Astrocyte (in vitro differentiated cells and primary cell): ENCODE measurements at regions not wholly inside any gene's neighbourhood (a gene's known extent, or its start where the extent isn't known, plus 50 kb on each side); places are given as distances from the start of the nearest gene placed in this dataset.

Source experiments
- DNase-seq: peaks from one replicate; pipeline ENCODE4 v3.0.0-alpha.2; 2010; ENCODE audit warnings: low read depth
- FAIRE-seq: peaks from 2 replicates; lab custom pipeline; 2011; peaks lifted over from hg19 to GRCh38; lab: Jason Lieb, UNC
- H2AFZ ChIP-seq: 2 replicates; pipeline ENCODE4 v1.6.0; 2012; ENCODE audit warnings: low read depth, low read length, inconsistent platforms
- H3K27ac ChIP-seq: 2 replicates; pipeline ENCODE4 v1.5.1; 2011; ENCODE audit warnings: low read depth, low read length, inconsistent platforms
- H3K27me3 ChIP-seq: 2 replicates; pipeline ENCODE4 v1.6.0; 2011; ENCODE audit warnings: low read length, inconsistent platforms; ENCODE audit not compliant: insufficient read depth
- H3K36me3 ChIP-seq: 2 replicates; pipeline ENCODE4 v1.5.1; 2011; ENCODE audit warnings: low read length, inconsistent platforms; ENCODE audit not compliant: insufficient read depth
- H3K4me1 ChIP-seq: 2 replicates; pipeline ENCODE4 v1.5.1; 2011; ENCODE audit warnings: low read length, inconsistent platforms; ENCODE audit not compliant: insufficient read depth
- H3K4me2 ChIP-seq: 2 replicates; pipeline ENCODE4 v1.6.0; 2012; ENCODE audit warnings: low read length, inconsistent platforms
- H3K4me3 ChIP-seq: 2 replicates; pipeline ENCODE4 v1.5.1; 2011; ENCODE audit warnings: low read depth, mild to moderate bottlenecking, low read length, inconsistent platforms; ENCODE audit not compliant: insufficient read depth
- H3K79me2 ChIP-seq: 2 replicates; pipeline ENCODE4 v1.6.0; 2012; ENCODE audit warnings: mild to moderate bottlenecking, low read length, inconsistent platforms; ENCODE audit not compliant: insufficient read depth
- H3K9ac ChIP-seq: 2 replicates; pipeline ENCODE4 v1.6.0; 2012; ENCODE audit warnings: mild to moderate bottlenecking, low read length, inconsistent platforms
- H3K9me3 ChIP-seq: 2 replicates; pipeline ENCODE4 v1.5.1; 2012; ENCODE audit warnings: low read depth, mild to moderate bottlenecking, low read length, inconsistent platforms; ENCODE audit not compliant: insufficient read depth
- H4K20me1 ChIP-seq: 2 replicates; pipeline ENCODE4 v1.6.0; 2012; ENCODE audit warnings: low read length, inconsistent platforms; ENCODE audit not compliant: insufficient read depth
- H3K27ac Mint-ChIP-seq: one replicate; pipeline ENCODE4 v1.8.0; 2021; ENCODE audit warnings: mild to moderate bottlenecking, mixed read lengths; ENCODE audit not compliant: unreplicated experiment
- H3K27me3 Mint-ChIP-seq: one replicate; pipeline ENCODE4 v1.8.0; 2021; ENCODE audit warnings: low read depth, mixed read lengths; ENCODE audit not compliant: unreplicated experiment
- H3K36me3 Mint-ChIP-seq: one replicate; pipeline ENCODE4 v1.8.0; 2021; ENCODE audit warnings: low read depth, mixed read lengths; ENCODE audit not compliant: unreplicated experiment
- H3K4me1 Mint-ChIP-seq: one replicate; pipeline ENCODE4 v1.8.0; 2021; ENCODE audit warnings: low read depth, mixed read lengths; ENCODE audit not compliant: unreplicated experiment
- H3K4me3 Mint-ChIP-seq: one replicate; pipeline ENCODE4 v1.8.0; 2021; ENCODE audit warnings: mild to moderate bottlenecking, moderate library complexity, mixed read lengths; ENCODE audit not compliant: unreplicated experiment
- H3K9me3 Mint-ChIP-seq: one replicate; pipeline ENCODE4 v1.8.0; 2021; ENCODE audit warnings: mild to moderate bottlenecking, mixed read lengths; ENCODE audit not compliant: unreplicated experiment
- EZH2 ChIP-seq: IDR thresholded peaks from 2 replicates; pipeline ENCODE4 v1.6.1; 2012; ENCODE audit warnings: mild to moderate bottlenecking, low read length, inconsistent platforms; ENCODE audit not compliant: insufficient read depth
- TF ChIP-seq, protein P1 (sequence below): IDR thresholded peaks from 2 replicates; pipeline ENCODE4 v1.5.1; 2011; ENCODE audit warnings: low read depth, mild to moderate bottlenecking, inconsistent platforms, low read length, moderate library complexity; ENCODE audit not compliant: insufficient read depth

DNA sequence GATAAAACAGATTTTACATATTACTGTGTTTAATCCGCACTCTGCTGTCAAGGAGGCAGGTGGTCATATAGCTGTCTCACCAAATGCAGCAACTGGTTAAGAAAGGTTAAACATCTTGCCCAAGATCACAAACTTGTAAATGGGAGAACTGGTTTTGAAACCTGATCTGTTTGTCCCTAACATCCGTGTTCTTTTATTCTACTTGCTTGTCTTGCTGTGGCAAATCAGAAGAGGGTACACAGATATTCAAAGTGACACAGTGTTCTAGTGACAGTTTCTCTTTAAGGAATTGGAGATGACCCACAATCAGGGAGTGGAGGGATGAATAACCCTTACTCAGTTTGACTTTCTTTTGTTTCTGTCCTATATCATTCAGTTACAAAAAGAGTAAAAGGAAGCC is 83.0 kb upstream of the SGK1 start:
- H3K36me3 Mint-ChIP-seq, result no peaks in the 10 kb centered on the region
- no peaks in the 10 kb centered on the region for H3K4me1 ChIP-seq
- H3K9me3 Mint-ChIP-seq, result no peaks in the 10 kb centered on the region
- no peaks in the 10 kb centered on the region for H3K9me3 ChIP-seq
- no peak overlapping the region for H3K4me3 ChIP-seq
- no peak overlapping the region for H3K4me2 ChIP-seq
- H3K27ac ChIP-seq, result no peak overlapping the region
- H2AFZ ChIP-seq, result no peak overlapping the region
- H3K27me3 ChIP-seq, result no peaks in the 10 kb centered on the region
- no peak overlapping the region for H3K4me3 Mint-ChIP-seq
- peaks cover 8% of the 10 kb centered on the region for H3K4me1 Mint-ChIP-seq
- no peak for DNase-seq
- TF ChIP-seq, protein P1, sequence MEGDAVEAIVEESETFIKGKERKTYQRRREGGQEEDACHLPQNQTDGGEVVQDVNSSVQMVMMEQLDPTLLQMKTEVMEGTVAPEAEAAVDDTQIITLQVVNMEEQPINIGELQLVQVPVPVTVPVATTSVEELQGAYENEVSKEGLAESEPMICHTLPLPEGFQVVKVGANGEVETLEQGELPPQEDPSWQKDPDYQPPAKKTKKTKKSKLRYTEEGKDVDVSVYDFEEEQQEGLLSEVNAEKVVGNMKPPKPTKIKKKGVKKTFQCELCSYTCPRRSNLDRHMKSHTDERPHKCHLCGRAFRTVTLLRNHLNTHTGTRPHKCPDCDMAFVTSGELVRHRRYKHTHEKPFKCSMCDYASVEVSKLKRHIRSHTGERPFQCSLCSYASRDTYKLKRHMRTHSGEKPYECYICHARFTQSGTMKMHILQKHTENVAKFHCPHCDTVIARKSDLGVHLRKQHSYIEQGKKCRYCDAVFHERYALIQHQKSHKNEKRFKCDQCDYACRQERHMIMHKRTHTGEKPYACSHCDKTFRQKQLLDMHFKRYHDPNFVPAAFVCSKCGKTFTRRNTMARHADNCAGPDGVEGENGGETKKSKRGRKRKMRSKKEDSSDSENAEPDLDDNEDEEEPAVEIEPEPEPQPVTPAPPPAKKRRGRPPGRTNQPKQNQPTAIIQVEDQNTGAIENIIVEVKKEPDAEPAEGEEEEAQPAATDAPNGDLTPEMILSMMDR, result no peak
- no peak overlapping the region for H3K27ac Mint-ChIP-seq
- no peaks in the 10 kb centered on the region for H3K27me3 Mint-ChIP-seq
- H3K36me3 ChIP-seq, result no peaks in the 10 kb centered on the region
- no peak for FAIRE-seq
- H4K20me1 ChIP-seq, result no peaks in the 10 kb centered on the region
- H3K79me2 ChIP-seq, result no peaks in the 10 kb centered on the region
- H3K9ac ChIP-seq, result no peak overlapping the region

DNA sequence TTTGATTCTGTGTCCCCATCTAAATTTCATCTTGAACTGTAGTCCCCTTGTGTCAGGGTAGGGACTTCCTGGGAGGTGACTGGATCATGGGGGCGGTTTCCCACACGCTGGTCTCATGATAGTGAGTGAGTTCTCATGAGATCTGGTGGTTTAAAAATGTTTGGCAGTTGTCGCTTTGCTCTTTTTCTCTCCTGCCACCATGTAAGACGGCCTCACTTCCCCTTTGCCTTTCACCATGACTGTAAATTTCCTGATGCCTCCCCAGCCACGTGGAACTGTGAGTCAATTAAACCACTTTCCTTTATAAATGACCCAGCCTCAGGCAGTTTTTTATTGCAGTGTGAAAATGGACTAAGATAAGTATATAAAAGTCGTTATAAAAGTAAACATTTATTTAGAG is 80.5 kb upstream of the SGK1 start:
- no peak for FAIRE-seq
- H3K9ac ChIP-seq, result no peak overlapping the region
- no peaks in the 10 kb centered on the region for H3K36me3 ChIP-seq
- no peaks in the 10 kb centered on the region for H4K20me1 ChIP-seq
- no peak for TF ChIP-seq EZH2
- TF ChIP-seq, protein P1, result no peak
- no peaks in the 10 kb centered on the region for H3K4me1 ChIP-seq
- H3K4me3 Mint-ChIP-seq, result no peak overlapping the region
- no peaks in the 10 kb centered on the region for H3K9me3 Mint-ChIP-seq
- no peak for DNase-seq
- H3K4me1 Mint-ChIP-seq, result peaks cover 6% of the 10 kb centered on the region
- H3K36me3 Mint-ChIP-seq, result peaks cover 2% of the 10 kb centered on the region
- no peaks in the 10 kb centered on the region for H3K27me3 Mint-ChIP-seq
- H3K4me3 ChIP-seq, result no peak overlapping the region
- H3K79me2 ChIP-seq, result no peaks in the 10 kb centered on the region
- H3K9me3 ChIP-seq, result no peaks in the 10 kb centered on the region
- H3K27ac Mint-ChIP-seq, result no peak overlapping the region
- H3K4me2 ChIP-seq, result no peak overlapping the region
- H3K27me3 ChIP-seq, result no peaks in the 10 kb centered on the region
- H3K27ac ChIP-seq, result no peak overlapping the region
- H2AFZ ChIP-seq, result no peak overlapping the region

DNA sequence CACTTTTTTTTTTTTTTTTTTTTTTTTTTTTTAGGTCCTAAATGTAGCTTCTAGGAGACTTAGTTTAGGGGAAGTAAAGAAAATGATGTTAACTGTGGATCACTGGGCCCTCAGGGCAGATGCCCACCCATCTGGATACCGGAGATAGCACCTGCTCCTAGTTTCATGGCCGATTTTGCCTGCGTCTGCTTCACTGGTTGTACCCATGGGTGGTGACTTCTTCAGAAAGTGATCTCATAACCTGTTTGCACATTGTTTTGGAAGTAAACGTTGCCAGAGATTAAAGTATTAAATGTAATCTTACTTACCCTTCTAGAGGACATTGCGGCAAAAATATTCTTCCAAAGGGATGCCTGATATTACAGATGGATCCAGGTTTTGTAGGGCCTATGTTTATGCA is 79.8 kb upstream of the SGK1 start:
- H3K79me2 ChIP-seq, result no peaks in the 10 kb centered on the region
- H3K36me3 Mint-ChIP-seq, result peaks cover 2% of the 10 kb centered on the region
- no peak overlapping the region for H3K9ac ChIP-seq
- H3K4me2 ChIP-seq, result no peak overlapping the region
- TF ChIP-seq EZH2, result no peak
- TF ChIP-seq, protein P1, result no peak
- H3K36me3 ChIP-seq, result no peaks in the 10 kb centered on the region
- H3K27me3 Mint-ChIP-seq, result no peaks in the 10 kb centered on the region
- H3K4me3 ChIP-seq, result no peak overlapping the region
- H3K9me3 Mint-ChIP-seq, result no peaks in the 10 kb centered on the region
- H3K4me1 ChIP-seq, result no peaks in the 10 kb centered on the region
- no peak overlapping the region for H3K27ac Mint-ChIP-seq
- no peaks in the 10 kb centered on the region for H4K20me1 ChIP-seq
- no peaks in the 10 kb centered on the region for H3K27me3 ChIP-seq
- FAIRE-seq (no peak), DNase-seq (no peak)
- no peak overlapping the region for H2AFZ ChIP-seq
- no peak overlapping the region for H3K4me3 Mint-ChIP-seq
- no peaks in the 10 kb centered on the region for H3K9me3 ChIP-seq
- H3K4me1 Mint-ChIP-seq, result peaks cover 6% of the 10 kb centered on the region
- no peak overlapping the region for H3K27ac ChIP-seq
